Vagina (tissue), 2 donors: ENCODE measurements at regions not wholly inside any gene's neighbourhood (a gene's known extent, or its start where the extent isn't known, plus 50 kb on each side); places are given as distances from the start of the nearest gene placed in this dataset.

ENCODE experiments used
- CTCF ChIP-seq, 3 experiments: fragments of 450-650 bp in 2 of 3; fragments of 200-600 bp in 1 of 3; sonication (generic) in 1 of 3; IDR thresholded peaks; one replicate each; pipeline ENCODE4 v1.5.1; 2017 to 2019; ENCODE audit warnings: antibody characterized with exemption in 3 of 3, mild to moderate bottlenecking in 2 of 3, moderate library complexity in 2 of 3
- POLR2A ChIP-seq, 2 donors: fragments of 450-650 bp; IDR thresholded peaks; one replicate each; pipeline ENCODE4 v1.6.1; 2017; ENCODE audit warnings: antibody characterized with exemption in 2 of 2, mild to moderate bottlenecking in 2 of 2, moderate library complexity in 2 of 2
- POLR2AphosphoS5 ChIP-seq, 2 donors: sonication (generic); formaldehyde crosslinking; IDR thresholded peaks; one replicate each; pipeline ENCODE4 v1.9.0; 2017; ENCODE audit warnings: antibody characterized with exemption in 2 of 2, mild to moderate bottlenecking in 2 of 2, low read depth in 1 of 2; ENCODE audit not compliant: insufficient read depth in 1 of 2

GRCh38 chr20:11186301-11187008 lies 512.7 kb upstream of the JAG1 start:
- no peak for TF ChIP-seq CTCF (IDR thresholded peaks at IDR 0.05)
- TF ChIP-seq POLR2A (IDR thresholded peaks at IDR 0.05): no peak
- TF ChIP-seq POLR2AphosphoS5 (IDR thresholded peaks at IDR 0.05; ENCODE audit: insufficient read depth in 1 of 2, low read depth in 1 of 2): no peak
